Mucosa of descending colon (tissue), 3 donors: ENCODE measurements at regions not wholly inside any gene's neighbourhood (a gene's known extent, or its start where the extent isn't known, plus 50 kb on each side); places are given as distances from the start of the nearest gene placed in this dataset.
A peak's percentile ranks its signal among the peaks of the same experiment; 100 is the strongest.
"Not testable (repeated sequence)": the region's sequence is repeated elsewhere in the genome, so short reads cannot be mapped to it uniquely, and the experiment has no call there.

Experiments used
- ATAC-seq: fragments of 200-7000 bp; cut with Tn5 transposase; one replicate; pipeline ENCODE4 v1.9.1; 2020; ENCODE audit warnings: mild to moderate bottlenecking, moderate library complexity
- DNase-seq, 3 donors: peaks; one replicate each; pipeline ENCODE4 v3.0.0-alpha.2; 2020
- H3K36me3 ChIP-seq: fragments of 200-600 bp; one replicate; pipeline ENCODE4 v1.8.0; 2021; ENCODE audit warnings: low read depth, mild to moderate bottlenecking
- H3K4me1 ChIP-seq: fragments of 200-600 bp; one replicate; pipeline ENCODE4 v1.8.0; 2021; ENCODE audit warnings: low read depth, mild to moderate bottlenecking
- H3K4me3 ChIP-seq: fragments of 200-600 bp; one replicate; pipeline ENCODE4 v1.8.0; 2021; ENCODE audit warnings: mild to moderate bottlenecking
- H3K9me3 ChIP-seq: fragments of 200-600 bp; one replicate; pipeline ENCODE4 v1.8.0; 2021; ENCODE audit warnings: mild to moderate bottlenecking
- intact Hi-C, 2 donors: fragments of 100-400 bp; cut with DNase I in 1 of 2; cut with micrococcal nuclease in 1 of 2; formaldehyde crosslinking; loops; one replicate each; pipeline versions ENCODE4 v1.11.0 to v1.11.1; 2022; cut with DNase I, micrococcal nuclease
- donor health status: DM: no; HTN: no; CAD: no; lungs with moderate emphysema.
- donor health status: DM: no; HTN: no; CAD: no.
- donor health status: DM: no; HTN: yes; CAD: no.

GRCh38 chr22:16463472-16463871 is 129.1 kb downstream of the CCT8L2 start:
- peaks cover 22% of the 10 kb centered on the region for H3K9me3 ChIP-seq

GRCh38 chr22:16447451-16447850 is 145.2 kb downstream of the CCT8L2 start:
- H3K4me3 ChIP-seq, H3K4me1 ChIP-seq, ATAC-seq, H3K36me3 ChIP-seq, intact Hi-C loops: not testable (repeated sequence)
- DNase-seq = peak in 1 of 3 donors; percentile 35
- peaks cover 41% of the 10 kb centered on the region for H3K9me3 ChIP-seq

More at GRCh38 chr22:16463472-16463871, 129.1 kb downstream of the CCT8L2 start:
- intact Hi-C loops, H3K4me3 ChIP-seq, H3K4me1 ChIP-seq, H3K36me3 ChIP-seq, ATAC-seq: not testable (repeated sequence)
- DNase-seq = peak in 1 of 3 donors; percentile 43

DNA sequence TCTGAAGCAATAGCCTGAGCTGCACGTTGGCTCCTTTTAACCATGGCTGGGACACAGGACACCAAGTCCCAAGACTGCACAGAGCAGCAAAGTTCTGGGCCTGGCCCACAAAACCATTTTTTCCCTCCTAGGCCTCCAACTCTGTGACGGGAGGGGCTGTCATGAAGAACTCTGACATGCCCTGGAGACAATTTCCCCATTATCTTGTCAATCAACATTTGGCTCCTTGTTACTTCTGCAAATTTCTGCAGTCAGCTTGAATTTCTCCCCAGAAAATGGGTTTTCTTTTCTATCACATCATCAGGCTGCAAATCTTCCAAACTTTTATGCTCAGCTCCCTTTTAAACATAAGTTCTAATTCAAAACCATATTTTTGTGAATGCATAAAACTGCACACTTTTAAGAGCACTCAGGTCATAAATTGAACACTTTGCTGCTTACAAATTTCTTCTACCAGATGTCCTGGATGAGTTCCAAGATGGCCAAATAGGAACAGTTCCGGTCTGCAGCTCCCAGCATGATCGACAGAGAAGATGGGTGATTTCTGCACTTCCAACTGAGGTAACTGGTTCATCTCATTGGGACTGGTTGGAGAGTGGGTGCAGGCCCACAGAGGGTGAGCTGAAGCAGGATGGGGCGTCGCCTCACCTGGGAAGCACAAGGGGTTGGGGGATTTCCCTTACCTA is 145.7 kb downstream of the CCT8L2 start:
- H3K9me3 ChIP-seq = peaks cover 39% of the 10 kb centered on the region
- ATAC-seq, intact Hi-C loops, H3K36me3 ChIP-seq, H3K4me1 ChIP-seq, DNase-seq, H3K4me3 ChIP-seq: not testable (repeated sequence)

- intact Hi-C loops, DNase-seq, H3K4me1 ChIP-seq, H3K4me3 ChIP-seq, H3K36me3 ChIP-seq, ATAC-seq: not testable (repeated sequence)
- H3K9me3 ChIP-seq = peaks cover 24% of the 10 kb centered on the region
Observed at GRCh38 chr22:16441014-16441413, 151.6 kb downstream of the CCT8L2 start.

DNA sequence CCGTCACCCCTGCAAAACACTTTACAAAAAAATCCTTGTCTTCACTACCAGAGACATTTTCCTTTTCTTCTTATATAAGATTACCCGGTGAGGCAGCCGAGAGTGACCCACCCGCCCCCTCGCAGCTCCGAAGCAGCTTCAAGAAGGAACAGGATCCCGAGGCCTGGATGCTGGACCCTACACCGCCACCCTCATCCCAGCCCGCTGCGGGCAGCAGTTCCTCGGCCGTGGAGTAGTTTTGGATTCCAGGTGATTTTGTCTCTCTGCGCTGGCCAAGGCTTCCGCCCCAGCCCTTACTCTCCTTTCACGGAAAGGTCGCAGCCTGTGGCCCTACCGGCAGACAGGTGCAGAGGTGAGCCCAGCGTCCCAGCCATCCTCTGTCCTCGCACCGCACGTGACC is 169.1 kb downstream of the CCT8L2 start:
- ATAC-seq, H3K4me3 ChIP-seq, H3K4me1 ChIP-seq, H3K36me3 ChIP-seq, intact Hi-C loops, DNase-seq: not testable (repeated sequence)
- peaks cover 26% of the 10 kb centered on the region for H3K9me3 ChIP-seq

DNA sequence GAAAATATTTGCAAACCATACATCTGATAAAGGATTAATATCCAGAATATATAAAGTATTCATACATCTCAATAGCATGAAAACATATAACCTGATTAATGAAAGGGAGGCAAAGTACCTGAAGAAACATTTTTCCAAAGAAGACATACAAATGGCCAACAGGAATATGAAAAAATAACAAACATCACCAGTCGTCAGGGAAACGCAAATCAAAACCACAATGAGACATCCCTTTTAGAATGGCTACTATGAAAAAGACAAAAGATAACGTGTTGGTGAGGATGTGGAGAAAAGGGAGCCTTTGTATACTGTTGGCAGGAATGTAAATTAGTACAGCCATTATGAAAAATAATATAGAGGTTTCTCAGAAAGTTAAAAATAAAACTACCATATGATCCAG is 175.1 kb downstream of the CCT8L2 start:
- H3K36me3 ChIP-seq, DNase-seq, H3K4me3 ChIP-seq, ATAC-seq, intact Hi-C loops, H3K4me1 ChIP-seq: not testable (repeated sequence)
- peaks cover 14% of the 10 kb centered on the region for H3K9me3 ChIP-seq

DNA sequence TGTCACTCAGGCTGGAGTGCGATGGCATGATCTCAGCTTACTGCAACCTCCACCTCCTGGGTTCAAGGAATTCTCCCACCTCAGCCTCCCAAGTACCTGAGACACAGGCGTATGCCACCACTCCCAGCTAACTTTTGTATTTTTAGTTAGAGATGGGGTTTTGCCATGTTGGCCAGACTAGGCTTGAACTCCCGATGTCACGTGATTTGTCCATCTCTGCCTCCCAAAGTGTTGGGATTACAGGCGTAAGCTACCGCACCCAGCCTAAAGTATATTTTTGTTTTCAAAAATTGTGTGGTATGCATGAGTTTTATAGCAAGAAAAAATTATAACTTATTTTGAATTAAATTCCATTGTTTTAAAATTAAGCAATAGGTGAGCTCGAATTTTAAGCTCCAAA is 188.0 kb downstream of the CCT8L2 start:
- H3K4me3 ChIP-seq, H3K36me3 ChIP-seq, intact Hi-C loops, DNase-seq, H3K4me1 ChIP-seq, ATAC-seq: not testable (repeated sequence)
- H3K9me3 ChIP-seq = peaks cover 18% of the 10 kb centered on the region

DNA sequence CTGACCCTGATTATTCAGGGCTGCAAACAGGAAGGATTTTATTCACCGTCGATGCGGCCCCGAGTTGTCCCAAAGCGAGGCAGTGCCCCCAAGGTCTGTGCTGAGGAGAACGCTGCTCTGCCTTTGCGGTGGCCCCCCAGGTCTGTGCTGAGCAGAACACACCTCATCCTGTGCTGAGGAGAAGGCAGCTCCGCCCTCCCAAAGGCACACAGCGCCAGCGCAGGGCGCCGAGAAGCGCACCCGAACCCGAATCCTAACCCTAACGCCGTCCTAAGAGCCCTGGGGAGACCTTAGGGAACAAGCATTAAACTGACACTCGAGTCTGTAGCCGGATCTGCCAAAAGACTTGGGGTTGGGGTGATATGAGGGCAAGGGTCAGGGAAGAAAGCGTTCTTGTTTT is 188.9 kb downstream of the CCT8L2 start:
- DNase-seq, ATAC-seq, H3K4me3 ChIP-seq, H3K4me1 ChIP-seq, H3K36me3 ChIP-seq, intact Hi-C loops: not testable (repeated sequence)
- peaks cover 23% of the 10 kb centered on the region for H3K9me3 ChIP-seq

DNA sequence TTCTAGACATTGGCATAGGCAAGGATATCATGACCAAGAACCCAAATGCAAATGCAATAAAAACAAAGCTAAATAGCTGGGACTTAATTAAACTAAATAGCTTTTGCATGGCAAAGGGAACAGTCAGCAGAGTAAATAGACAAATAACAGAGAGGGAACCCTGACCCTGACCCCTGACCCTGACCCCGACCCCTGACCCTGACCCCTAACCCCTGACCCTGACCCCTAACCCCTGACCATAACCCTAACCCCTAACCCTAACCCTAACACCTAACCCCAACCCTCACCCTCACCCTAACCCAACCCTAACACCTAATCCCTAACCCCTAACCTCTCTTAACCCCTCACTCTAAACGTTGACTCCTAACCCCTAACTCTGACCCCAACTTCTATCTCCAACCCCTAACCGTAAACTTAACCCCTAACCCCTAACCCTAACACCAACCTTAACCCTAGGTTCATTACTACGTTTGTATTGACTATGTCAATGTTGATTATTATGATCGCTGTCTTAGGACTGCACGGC is 189.7 kb downstream of the CCT8L2 start:
- ATAC-seq, H3K4me3 ChIP-seq, H3K4me1 ChIP-seq, H3K36me3 ChIP-seq, DNase-seq, intact Hi-C loops: not testable (repeated sequence)
- H3K9me3 ChIP-seq = peaks cover 27% of the 10 kb centered on the region

DNA sequence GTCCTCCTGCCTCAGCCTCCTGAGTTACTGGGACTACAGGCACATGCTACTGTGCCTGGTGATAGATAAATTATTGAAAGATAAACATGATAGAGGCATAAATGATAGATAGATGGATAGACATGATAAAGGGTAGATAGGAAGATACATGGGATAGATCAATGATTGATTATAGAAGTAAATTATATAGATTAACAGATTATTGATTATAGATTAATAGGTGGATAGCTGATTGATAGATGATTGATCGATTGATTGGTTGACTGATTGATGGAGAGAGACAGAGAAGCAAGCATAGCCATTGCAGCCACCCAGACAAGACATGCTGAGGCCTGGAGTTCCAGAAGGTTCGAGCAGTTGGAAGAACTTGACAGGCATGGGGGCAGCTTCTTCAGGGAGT is 199.1 kb downstream of the CCT8L2 start:
- H3K4me3 ChIP-seq, H3K36me3 ChIP-seq, intact Hi-C loops, ATAC-seq, DNase-seq, H3K4me1 ChIP-seq: not testable (repeated sequence)
- peaks cover 47% of the 10 kb centered on the region for H3K9me3 ChIP-seq

GRCh38 chr22:16391417-16391930 is 201.1 kb downstream of the CCT8L2 start:
- ATAC-seq, intact Hi-C loops: not testable (repeated sequence)

DNA sequence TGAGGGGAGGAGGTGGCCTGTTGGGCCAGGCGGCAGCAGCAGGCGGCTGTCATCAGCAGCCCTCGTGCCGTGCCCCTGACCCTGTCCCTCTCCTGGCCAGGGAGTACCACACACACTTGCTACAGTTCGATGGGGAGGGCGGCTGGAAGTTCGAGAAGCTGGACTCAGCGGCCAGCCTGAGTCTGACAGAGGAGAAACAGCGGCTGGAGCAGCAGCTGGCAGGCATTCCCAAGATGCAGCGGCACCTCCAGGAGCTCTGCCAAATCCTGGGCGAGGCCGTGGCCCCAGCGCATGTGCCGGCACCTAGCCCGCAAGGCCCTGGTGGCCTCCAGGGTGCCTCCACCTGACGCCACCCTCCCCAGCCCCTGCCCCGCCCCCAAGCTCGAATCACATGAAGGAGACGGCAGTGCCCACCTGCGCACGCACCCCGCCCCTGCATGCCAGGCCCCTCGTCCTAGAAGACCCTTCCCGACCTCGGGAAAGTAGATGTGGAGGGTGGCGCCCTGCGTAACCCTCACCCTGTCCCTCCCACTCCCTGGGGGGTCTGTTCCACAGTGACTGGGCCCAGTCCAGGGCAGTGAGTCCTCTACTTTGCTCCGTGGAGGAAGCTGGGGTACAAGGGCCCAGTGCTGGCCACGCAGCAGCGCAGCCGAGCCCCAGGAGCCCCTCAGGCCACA is 201.9 kb downstream of the CCT8L2 start:
- intact Hi-C loops, DNase-seq, H3K36me3 ChIP-seq: not testable (repeated sequence)

More at GRCh38 chr22:16391417-16391930, 201.1 kb downstream of the CCT8L2 start:
- peaks cover 48% of the 10 kb centered on the region for H3K9me3 ChIP-seq
- H3K4me1 ChIP-seq, H3K36me3 ChIP-seq, DNase-seq, H3K4me3 ChIP-seq: not testable (repeated sequence)

GRCh38 chr22:16390046-16390445 is 202.6 kb downstream of the CCT8L2 start:
- ATAC-seq, H3K4me1 ChIP-seq, H3K4me3 ChIP-seq, DNase-seq, H3K36me3 ChIP-seq, intact Hi-C loops: not testable (repeated sequence)
- peaks cover 42% of the 10 kb centered on the region for H3K9me3 ChIP-seq

More for the DNA sequence above, 201.9 kb downstream of the CCT8L2 start:
- ATAC-seq, H3K4me1 ChIP-seq, H3K4me3 ChIP-seq: not testable (repeated sequence)
- H3K9me3 ChIP-seq = peaks cover 43% of the 10 kb centered on the region

- H3K4me1 ChIP-seq, DNase-seq, ATAC-seq, H3K4me3 ChIP-seq, intact Hi-C loops, H3K36me3 ChIP-seq: not testable (repeated sequence)
- H3K9me3 ChIP-seq = peaks cover 36% of the 10 kb centered on the region
Observed at GRCh38 chr22:16389256-16389655, 203.4 kb downstream of the CCT8L2 start.
